Neural progenitor cell (in vitro differentiated cells): ENCODE measurements at regions not wholly inside any gene's neighbourhood (a gene's known extent, or its start where the extent isn't known, plus 50 kb on each side); places are given as distances from the start of the nearest gene placed in this dataset.

ENCODE experiments used
- EZH2phosphoT487 ChIP-seq: fragments of 200-600 bp; sonication (generic); IDR thresholded peaks from 2 replicates; pipeline ENCODE4 v1.6.1; 2017; ENCODE audit warnings: antibody characterized with exemption
- TF ChIP-seq, protein P1 (sequence below): fragments of 200-600 bp; sonication (generic); IDR thresholded peaks from 2 replicates; pipeline ENCODE4 v1.5.1; 2017; ENCODE audit warnings: antibody characterized with exemption, mild to moderate bottlenecking

DNA sequence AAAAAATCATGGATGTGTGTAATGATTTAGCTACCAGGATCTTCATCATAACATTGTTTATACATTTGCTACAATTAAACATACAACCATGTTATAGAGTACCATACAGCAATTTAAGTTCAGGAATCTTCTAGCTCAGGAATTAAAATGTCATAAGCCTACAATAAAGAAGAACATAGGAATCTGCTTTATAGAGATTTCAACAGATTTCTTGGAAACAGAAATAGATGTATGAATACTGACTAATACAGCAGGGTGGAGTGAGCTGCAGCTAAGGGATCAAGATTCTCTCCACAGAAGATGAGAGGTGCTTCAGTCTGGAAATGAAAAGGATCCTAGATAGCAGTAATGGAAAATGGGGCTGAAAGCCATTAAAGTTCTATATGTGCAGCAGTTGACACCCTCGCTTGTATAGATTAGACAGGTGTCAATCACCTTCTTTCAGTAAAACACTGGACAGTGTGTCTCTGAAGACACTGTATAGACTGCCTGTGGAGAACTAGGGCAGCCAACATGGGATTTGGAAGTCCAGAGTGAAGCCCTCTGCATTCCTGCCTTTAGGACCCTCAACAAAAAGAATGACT lies 73.9 kb downstream of the DNTTIP2 start:
- TF ChIP-seq, protein P1, sequence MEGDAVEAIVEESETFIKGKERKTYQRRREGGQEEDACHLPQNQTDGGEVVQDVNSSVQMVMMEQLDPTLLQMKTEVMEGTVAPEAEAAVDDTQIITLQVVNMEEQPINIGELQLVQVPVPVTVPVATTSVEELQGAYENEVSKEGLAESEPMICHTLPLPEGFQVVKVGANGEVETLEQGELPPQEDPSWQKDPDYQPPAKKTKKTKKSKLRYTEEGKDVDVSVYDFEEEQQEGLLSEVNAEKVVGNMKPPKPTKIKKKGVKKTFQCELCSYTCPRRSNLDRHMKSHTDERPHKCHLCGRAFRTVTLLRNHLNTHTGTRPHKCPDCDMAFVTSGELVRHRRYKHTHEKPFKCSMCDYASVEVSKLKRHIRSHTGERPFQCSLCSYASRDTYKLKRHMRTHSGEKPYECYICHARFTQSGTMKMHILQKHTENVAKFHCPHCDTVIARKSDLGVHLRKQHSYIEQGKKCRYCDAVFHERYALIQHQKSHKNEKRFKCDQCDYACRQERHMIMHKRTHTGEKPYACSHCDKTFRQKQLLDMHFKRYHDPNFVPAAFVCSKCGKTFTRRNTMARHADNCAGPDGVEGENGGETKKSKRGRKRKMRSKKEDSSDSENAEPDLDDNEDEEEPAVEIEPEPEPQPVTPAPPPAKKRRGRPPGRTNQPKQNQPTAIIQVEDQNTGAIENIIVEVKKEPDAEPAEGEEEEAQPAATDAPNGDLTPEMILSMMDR: no peak
- TF ChIP-seq EZH2phosphoT487: no peak
